ENCODE measurements at regions not wholly inside any gene's neighbourhood (a gene's known extent, or its start where the extent isn't known, plus 50 kb on each side); places are given as distances from the start of the nearest gene placed in this dataset.

DNA sequence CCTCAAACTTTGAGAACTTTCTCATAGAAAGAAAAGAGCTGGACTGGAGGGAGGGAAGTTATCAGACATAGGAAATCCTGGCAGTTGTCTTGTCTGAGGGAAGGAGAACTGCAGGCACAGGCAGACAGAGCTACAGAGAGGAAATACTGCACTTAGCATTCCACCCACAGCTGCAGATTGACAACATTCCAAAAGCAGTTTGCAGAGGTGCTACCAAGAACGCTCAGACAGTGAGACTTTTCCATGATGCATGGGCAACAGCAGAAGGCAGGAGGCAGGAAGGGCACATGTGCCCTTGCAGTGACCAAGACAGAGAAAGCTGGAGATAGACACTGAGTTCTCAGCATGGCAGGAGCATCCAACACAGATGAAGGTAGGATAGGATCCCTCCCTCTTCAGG is 327.5 kb upstream of the ZNF462 start:
- no peak for TF ChIP-seq CTCF (IDR thresholded peaks at IDR 0.05; ENCODE audit: borderline replicate concordance, extremely low read depth, insufficient read depth)
- peak in 2 of 5 donors; percentile 2 to 15 for DNase-seq

GRCh38 chr9:106557996-106558667 is 304.8 kb upstream of the ZNF462 start:
- no peak overlapping the region for H3K9ac ChIP-seq (ENCODE audit: low read length in 3 of 3)
- no peaks in the 10 kb centered on the region for H3K36me3 ChIP-seq (ENCODE audit: control insufficient read depth in 2 of 3, insufficient read depth in 3 of 3, low read length in 3 of 3)
- intact Hi-C loops (cut with DNase I) = no loop called here
- FAIRE-seq = no peak
- DNase-seq = peak in 1 of 5 donors; percentile 43
- H3K4me1 ChIP-seq (ENCODE audit: control insufficient read depth in 2 of 3, insufficient read depth in 2 of 3, low read depth in 1 of 3, low read length in 3 of 3) = no peaks in the 10 kb centered on the region
- H3K9me3 ChIP-seq (ENCODE audit: control insufficient read depth in 2 of 3, insufficient read depth in 1 of 3, low read length in 3 of 3) = peaks cover 0 to 6% (median 2%) of the 10 kb centered on the region in 3 donors
- H3K27me3 ChIP-seq (ENCODE audit: control insufficient read depth, insufficient read depth, low read length) = no peaks in the 10 kb centered on the region
- H3K27ac ChIP-seq (ENCODE audit: low read depth in 2 of 2, low read length in 2 of 2) = no peak overlapping the region
- H3K4me3 ChIP-seq (ENCODE audit: low read length in 3 of 3) = no peak overlapping the region
- TF ChIP-seq CTCF (IDR thresholded peaks at IDR 0.05; ENCODE audit: borderline replicate concordance, extremely low read depth, insufficient read depth) = no peak

More for the DNA sequence above, 327.5 kb upstream of the ZNF462 start:
- Histone ChIP-seq H3K4me3 (ENCODE audit: low read length in 3 of 3) (no peak overlapping the region), H3K4me1 (ENCODE audit: control insufficient read depth in 2 of 3, insufficient read depth in 2 of 3, low read depth in 1 of 3, low read length in 3 of 3) (peaks cover 0 to 6% (median 0%) of the 10 kb centered on the region in 3 donors), H3K9ac (ENCODE audit: low read length in 3 of 3) (no peak overlapping the region), H3K27ac (ENCODE audit: low read depth in 2 of 2, low read length in 2 of 2) (no peak overlapping the region), H3K27me3 (ENCODE audit: control insufficient read depth, insufficient read depth, low read length) (no peaks in the 10 kb centered on the region), H3K36me3 (ENCODE audit: control insufficient read depth in 2 of 3, insufficient read depth in 3 of 3, low read length in 3 of 3) (no peaks in the 10 kb centered on the region), H3K9me3 (ENCODE audit: control insufficient read depth in 2 of 3, insufficient read depth in 1 of 3, low read length in 3 of 3) (no peaks in the 10 kb centered on the region)
- FAIRE-seq = no peak
- intact Hi-C loops (cut with DNase I) = no loop called here

GRCh38 chr9:106560540-106560939 is 302.4 kb upstream of the ZNF462 start:
- Histone ChIP-seq H3K4me1 (ENCODE audit: control insufficient read depth in 2 of 3, insufficient read depth in 2 of 3, low read depth in 1 of 3, low read length in 3 of 3) (no peaks in the 10 kb centered on the region), H3K36me3 (ENCODE audit: control insufficient read depth in 2 of 3, insufficient read depth in 3 of 3, low read length in 3 of 3) (no peaks in the 10 kb centered on the region), H3K4me3 (ENCODE audit: low read length in 3 of 3) (no peak overlapping the region), H3K27ac (ENCODE audit: low read depth in 2 of 2, low read length in 2 of 2) (no peak overlapping the region), H3K27me3 (ENCODE audit: control insufficient read depth, insufficient read depth, low read length) (no peaks in the 10 kb centered on the region), H3K9me3 (ENCODE audit: control insufficient read depth in 2 of 3, insufficient read depth in 1 of 3, low read length in 3 of 3) (no peaks in the 10 kb centered on the region), H3K9ac (ENCODE audit: low read length in 3 of 3) (no peak overlapping the region)
- intact Hi-C loops (cut with DNase I) = no loop called here
- no peak for FAIRE-seq
- no peak for TF ChIP-seq CTCF (IDR thresholded peaks at IDR 0.05; ENCODE audit: borderline replicate concordance, extremely low read depth, insufficient read depth)
- no peak for DNase-seq

All from kidney (tissue), 13 donors.